HK-2 (cell line): ENCODE measurements at regions not wholly inside any gene's neighbourhood (a gene's known extent, or its start where the extent isn't known, plus 50 kb on each side); places are given as distances from the start of the nearest gene placed in this dataset.
"Not testable (repeated sequence)": the region's sequence is repeated elsewhere in the genome, so short reads cannot be mapped to it uniquely, and the experiment has no call there.

Source experiments
- DNase-seq: peaks from one replicate; pipeline ENCODE4 v3.0.0-alpha.2; 2018; ENCODE audit not compliant: unreplicated experiment

- DNase-seq, result not testable (repeated sequence)
Measured at GRCh38 chr1:86633306-86633838, 71.0 kb upstream of the SH3GLB1 start.

- no peak for DNase-seq
Measured at GRCh38 chr1:86633921-86634320, 70.5 kb upstream of the SH3GLB1 start.

GRCh38 chr1:86636898-86637297 is 67.5 kb upstream of the SH3GLB1 start:
- DNase-seq, result no peak

- DNase-seq, result no peak
Measured at GRCh38 chr1:86640161-86640670, 64.2 kb upstream of the SH3GLB1 start.

GRCh38 chr1:86641318-86641717 is 63.1 kb upstream of the SH3GLB1 start:
- no peak for DNase-seq

- DNase-seq, result not testable (repeated sequence)
Measured at GRCh38 chr1:86644655-86645054, 59.7 kb upstream of the SH3GLB1 start.

GRCh38 chr1:86645851-86646250 is 58.5 kb upstream of the SH3GLB1 start:
- no peak for DNase-seq

GRCh38 chr1:86646256-86646655 is 58.1 kb upstream of the SH3GLB1 start:
- DNase-seq, result no peak

GRCh38 chr1:86648255-86648654 is 56.1 kb upstream of the SH3GLB1 start:
- DNase-seq, result peak; percentile 6

GRCh38 chr1:86649618-86650017 is 54.8 kb upstream of the SH3GLB1 start:
- no peak for DNase-seq

GRCh38 chr1:86650065-86650464 is 54.3 kb upstream of the SH3GLB1 start:
- no peak for DNase-seq
